GM18508 (cell line): ENCODE measurements at regions not wholly inside any gene's neighbourhood (a gene's known extent, or its start where the extent isn't known, plus 50 kb on each side); places are given as distances from the start of the nearest gene placed in this dataset.

Experiments used
- ATAC-seq: cut with Tn5 transposase; IDR thresholded peaks from one replicate; pipeline ENCODE4 v1.9.1; 2021; ENCODE audit warnings: moderate number of reproducible peaks; ENCODE audit not compliant: insufficient read depth, unreplicated experiment

DNA sequence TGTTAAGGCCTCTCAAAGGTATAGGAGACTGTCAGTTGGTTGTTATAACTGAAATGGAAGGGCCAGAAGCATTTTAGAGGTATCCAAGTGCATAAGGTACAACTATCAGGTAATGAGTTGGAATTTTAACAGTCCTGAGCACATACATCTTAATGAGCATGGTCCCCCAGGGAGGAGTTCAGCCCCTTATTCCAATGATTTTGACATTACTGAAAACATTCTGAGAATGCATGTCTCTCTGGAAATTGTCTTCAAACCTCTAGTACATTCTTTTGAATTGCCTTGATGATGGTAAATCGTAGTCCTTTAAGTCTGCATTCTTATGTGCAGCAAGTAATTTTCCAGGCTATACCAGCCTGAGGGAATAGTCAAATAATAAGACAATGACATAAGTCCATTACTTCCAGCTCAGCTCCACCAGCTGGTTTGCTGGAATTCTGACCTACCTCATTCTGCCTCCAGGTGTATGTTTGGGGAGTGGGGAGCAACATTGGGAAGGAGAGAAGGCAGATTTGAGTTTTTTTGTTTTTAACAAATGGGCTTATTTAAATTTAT is 239.2 kb downstream of the MSRB3 start:
- ATAC-seq, result no peak

DNA sequence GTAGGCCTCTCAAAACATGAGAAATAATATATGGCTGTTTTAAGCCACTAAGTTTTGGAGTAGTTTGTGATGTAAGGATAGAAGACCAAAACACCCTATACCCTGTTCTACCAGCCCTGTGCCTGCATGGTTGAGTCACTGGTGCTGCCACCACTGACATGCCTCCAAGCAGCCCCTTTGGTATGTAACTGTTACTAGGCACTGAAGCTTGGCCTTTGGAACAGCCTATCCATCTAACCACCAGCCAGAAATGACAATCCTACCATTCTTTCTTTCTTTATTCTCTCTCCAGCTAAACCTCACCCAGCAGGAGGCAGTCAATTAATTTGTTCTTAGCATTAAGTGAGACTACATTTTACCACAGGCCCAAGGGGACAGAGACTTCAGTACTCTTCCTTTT is 240.3 kb downstream of the MSRB3 start:
- no peak for ATAC-seq

- no peak for ATAC-seq
Observed at GRCh38 chr12:65520658-65521057, 242.2 kb downstream of the MSRB3 start.

DNA sequence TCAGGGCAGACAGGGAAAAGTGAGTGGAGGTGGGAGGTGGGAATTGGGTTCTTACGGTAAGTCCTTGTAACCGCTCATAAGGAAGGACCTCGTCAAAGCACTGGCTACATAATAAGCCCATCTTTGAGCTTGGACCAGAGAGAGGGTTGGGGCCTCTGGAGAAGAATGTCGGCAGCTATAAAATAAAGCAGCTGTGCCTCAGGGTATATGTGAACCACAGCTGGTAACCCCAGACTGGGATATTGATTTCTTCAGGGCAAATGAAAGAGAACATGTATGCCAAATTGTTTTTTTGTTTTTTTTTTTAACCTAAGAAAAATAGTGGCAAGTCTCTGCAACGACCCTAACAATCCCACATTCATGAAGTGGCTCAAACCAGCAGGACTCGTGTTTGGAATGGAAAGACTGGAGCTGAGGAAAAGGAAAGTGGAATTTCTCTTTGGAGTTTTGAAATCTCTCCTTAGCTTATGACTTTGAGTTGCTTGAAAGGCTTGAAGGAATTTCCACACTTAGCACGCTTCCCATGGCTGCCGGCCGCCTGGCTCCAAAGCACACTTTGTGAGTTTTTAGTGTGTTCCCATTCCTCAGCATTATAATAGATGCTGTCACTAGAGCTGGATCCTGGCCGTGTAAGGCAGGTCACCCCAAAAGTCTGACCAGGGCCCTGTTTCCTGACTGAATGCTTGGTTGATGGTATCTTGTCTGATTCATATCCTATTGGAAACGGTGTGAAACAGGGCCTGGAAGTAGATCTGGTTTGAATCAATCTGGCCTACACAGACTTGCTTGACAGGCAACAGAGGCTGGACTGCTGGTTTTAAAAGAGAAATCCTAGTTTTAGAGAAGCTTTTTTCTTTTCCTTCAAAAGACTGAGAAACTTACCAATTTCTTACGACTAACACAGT is 244.7 kb downstream of the MSRB3 start:
- ATAC-seq, result no peak

DNA sequence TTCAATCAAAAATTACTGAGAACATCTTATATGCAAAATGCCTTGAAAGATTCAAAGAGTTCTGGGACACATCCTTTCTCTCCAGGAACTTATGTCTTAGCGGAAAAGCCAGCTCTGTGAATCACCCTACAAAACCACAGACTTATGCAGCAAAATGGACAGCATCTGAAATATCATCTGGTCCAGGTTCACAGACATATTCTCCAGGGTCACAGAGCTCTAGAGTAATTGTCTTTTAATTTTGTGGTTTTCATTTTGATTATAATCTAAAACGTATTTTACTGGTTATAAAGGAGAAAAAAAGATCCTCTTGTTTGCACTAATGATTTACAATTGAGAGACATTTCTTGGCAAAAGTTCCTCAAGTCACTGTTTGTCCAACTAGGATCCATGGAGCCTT is 246.2 kb downstream of the MSRB3 start:
- ATAC-seq, result no peak

DNA sequence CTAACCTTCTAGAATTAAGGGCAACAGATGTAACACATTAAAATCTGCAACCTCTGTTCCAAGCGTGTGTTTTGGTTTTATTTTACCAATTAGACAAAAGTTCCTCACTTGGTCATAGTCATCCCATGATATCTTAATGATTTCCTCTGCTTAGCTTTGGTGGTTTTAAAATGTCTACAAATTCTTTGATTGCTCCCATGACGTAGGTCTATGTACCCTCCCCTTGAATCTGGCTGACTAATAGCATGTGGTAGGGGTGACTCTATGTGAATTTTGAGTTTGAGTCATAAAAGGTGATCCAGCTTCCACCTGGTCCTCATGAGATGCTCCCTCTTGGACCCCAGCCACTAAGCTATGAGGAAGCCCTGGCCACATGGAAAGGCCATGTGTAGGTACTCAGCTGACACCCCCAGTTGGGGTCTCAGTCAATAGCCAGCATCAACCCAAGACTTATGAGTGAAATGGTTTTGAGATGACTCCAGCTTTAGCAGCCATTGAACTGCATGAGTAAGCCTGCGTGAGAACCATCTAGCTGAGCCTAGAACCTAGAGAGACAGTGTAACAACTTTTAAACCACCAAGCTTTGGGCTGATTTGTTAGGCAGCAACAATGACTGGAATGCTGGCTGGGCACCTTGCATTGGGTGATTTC is 247.1 kb downstream of the MSRB3 start:
- ATAC-seq, result no peak

GRCh38 chr12:65526311-65526710 is 247.8 kb downstream of the MSRB3 start:
- no peak for ATAC-seq

- no peak for ATAC-seq
Observed at GRCh38 chr12:65528127-65528526, 249.6 kb downstream of the MSRB3 start.

DNA sequence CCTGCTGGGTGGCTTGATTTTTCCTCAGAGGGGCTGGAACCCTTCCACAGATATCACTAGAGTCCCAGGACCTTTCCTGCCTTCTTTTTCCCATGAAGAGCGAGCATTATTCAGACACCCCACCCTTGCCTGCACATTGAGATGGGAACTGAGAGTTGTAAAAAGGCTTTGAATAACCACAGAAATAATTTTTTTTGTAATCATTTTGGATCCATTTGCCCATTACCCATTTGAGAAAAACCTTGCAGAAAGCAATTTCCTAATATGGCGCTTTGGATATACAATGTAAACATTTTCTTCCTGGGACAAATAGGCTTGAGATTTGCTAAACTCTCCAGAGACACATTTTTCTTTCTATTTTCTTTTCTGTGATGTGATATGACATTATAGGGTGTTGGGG is 250.6 kb downstream of the MSRB3 start:
- ATAC-seq, result no peak

- no peak for ATAC-seq
Observed at GRCh38 chr12:65529771-65530435, 251.4 kb downstream of the MSRB3 start.

GRCh38 chr12:65532162-65532561 is 253.7 kb downstream of the MSRB3 start:
- no peak for ATAC-seq

- ATAC-seq, result no peak
Observed at GRCh38 chr12:65532764-65533163, 254.3 kb downstream of the MSRB3 start.

- ATAC-seq, result no peak
Observed at GRCh38 chr12:65533177-65533883, 254.8 kb downstream of the MSRB3 start.

DNA sequence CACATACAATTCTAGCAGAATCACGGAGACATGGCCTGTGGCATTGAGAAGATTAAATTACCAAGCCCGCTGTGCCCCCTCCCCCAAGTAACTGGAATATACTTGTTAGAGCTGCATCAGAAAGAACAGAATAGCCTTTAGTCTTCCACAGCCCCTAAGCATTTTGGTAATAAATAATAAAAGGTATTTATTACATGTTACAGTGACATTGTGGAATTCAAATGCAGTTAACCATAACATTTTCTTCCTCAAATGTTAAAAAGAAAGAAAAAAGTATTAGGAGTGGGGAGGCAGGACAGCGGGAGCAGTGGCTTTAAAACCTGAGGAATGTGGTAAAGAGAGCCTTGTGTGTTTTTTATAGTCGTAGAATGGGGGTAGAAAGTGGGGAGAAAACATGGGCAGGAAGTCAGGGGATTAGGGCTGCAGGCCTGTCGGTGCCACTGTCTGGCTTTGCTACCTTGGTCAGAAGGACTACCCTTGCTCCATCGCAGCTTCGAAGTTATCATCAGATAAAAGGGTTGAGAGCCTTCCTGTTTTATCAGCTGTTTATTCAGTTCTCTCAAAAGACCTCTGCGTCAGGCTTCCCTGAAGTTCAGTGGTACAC is 255.9 kb downstream of the MSRB3 start:
- ATAC-seq, result no peak

DNA sequence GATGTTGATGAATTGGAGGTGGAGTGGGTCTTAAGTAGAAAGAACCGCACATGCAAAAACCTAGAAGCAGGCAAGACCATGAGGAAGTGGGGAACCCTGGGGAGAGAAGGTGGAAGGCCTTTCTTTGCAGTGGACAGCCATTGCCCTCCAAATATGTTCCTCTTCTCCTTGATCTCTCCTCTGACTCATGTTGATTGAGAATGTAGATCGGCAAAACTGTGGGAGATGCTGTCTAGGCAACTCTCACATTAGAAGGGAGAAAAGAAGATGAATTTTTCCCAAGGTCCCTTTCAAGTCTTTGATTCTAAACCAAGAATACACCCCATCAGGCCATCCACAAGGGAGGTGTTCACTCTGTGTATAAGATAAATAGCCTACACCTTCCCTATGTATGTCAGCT is 257.5 kb downstream of the MSRB3 start:
- no peak for ATAC-seq

- ATAC-seq, result no peak
Observed at GRCh38 chr12:65536351-65536750, 257.9 kb downstream of the MSRB3 start.

DNA sequence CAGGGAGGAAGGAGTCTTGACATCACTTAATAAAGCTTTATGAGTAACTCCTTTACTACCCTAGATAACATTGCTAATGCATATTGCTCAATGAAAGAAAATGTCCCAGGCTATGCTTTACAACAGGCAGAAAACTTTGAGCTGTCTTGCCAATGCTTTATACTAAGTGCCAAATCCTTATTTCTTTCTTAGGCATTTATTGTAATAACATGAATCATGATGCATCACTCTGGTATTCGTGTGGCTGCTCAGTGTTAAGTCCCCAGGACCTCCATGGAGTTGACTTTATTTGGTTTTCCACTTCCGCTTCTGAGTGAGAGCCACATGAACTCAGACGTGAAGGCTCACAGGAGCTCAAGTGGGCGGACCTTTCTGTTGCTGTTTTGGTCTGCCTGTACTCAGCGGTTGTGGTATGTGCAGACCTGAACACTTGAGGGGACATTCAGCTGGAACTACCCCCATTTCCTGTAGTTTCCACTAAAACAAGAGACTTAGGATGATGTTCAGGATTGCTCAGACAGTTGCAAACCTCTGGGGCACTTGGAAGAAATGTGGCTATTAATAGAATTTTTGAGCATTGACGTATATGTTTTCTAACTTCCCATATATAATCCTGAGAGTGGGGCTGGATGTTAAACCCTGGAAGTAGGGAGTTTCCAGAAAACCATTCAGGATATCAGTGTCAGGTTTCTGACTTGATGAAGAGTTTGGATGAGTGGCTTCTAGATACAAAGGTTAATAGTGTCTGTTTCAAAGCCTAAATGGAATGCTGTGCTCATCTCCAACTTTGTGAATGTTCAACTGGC is 258.6 kb downstream of the MSRB3 start:
- ATAC-seq, result no peak

- ATAC-seq, result no peak
Observed at GRCh38 chr12:65537978-65538377, 259.5 kb downstream of the MSRB3 start.

DNA sequence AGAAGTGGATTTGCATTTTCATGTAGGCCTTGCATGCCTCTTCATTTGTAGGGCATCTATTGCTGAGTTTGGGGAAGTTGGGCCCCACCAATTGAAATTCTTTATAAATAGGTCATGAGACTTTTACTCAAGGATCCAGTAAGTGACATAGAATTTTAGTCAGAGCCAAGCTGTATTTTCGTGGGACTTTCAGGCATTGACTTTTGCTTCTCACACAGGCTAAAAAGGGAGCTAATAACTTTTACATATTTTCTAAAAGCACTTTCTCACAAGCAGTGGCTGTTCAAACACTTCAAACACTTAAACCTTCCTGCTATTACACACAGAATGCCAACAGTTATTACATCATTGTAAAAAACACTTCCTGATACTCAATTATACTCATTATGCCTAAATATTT is 260.5 kb downstream of the MSRB3 start:
- no peak for ATAC-seq
